Upper lobe of left lung (tissue), 4 donors: ENCODE measurements at regions not wholly inside any gene's neighbourhood (a gene's known extent, or its start where the extent isn't known, plus 50 kb on each side); places are given as distances from the start of the nearest gene placed in this dataset.

Experiments
- POLR2AphosphoS5 ChIP-seq, 2 donors: sonication (generic); formaldehyde crosslinking; IDR thresholded peaks; one replicate each; pipeline ENCODE4 v1.5.1; 2017; ENCODE audit warnings: antibody characterized with exemption in 2 of 2
- TF ChIP-seq, protein P1 (sequence below), 6 experiments: fragments of 450-650 bp in 4 of 6; fragments of 200-600 bp in 2 of 6; sonication (generic) in 2 of 6; IDR thresholded peaks; one replicate each; pipeline ENCODE4 v1.5.1; 2016 to 2019; ENCODE audit warnings: antibody characterized with exemption in 6 of 6

DNA sequence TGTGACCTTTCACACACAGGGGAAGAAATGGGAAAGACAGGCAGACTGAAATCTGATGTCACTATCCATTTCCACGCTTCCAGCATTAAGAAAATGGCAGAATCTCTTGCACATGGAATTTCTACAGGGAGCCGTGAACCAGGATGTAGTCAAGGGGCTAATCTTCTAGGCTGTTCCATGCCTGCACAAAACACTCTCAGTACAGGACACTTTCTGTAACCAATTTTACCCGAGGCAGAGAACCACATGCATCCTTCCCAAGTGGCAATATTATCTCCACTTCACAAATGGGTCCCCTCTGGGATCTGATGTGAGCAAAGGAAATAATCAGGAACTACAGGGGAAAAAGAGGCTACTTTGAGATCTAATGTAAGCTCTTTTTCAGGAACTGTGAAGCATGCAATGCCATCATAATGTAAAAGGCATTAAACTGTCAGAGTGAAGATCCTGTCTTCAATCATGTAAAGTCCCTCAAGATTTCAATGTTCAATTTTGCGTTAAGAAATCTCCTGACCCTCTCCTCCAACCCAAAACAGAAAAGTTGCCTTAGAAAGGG, 236.9 kb downstream of the RBM43 start:
- TF ChIP-seq, protein P1, sequence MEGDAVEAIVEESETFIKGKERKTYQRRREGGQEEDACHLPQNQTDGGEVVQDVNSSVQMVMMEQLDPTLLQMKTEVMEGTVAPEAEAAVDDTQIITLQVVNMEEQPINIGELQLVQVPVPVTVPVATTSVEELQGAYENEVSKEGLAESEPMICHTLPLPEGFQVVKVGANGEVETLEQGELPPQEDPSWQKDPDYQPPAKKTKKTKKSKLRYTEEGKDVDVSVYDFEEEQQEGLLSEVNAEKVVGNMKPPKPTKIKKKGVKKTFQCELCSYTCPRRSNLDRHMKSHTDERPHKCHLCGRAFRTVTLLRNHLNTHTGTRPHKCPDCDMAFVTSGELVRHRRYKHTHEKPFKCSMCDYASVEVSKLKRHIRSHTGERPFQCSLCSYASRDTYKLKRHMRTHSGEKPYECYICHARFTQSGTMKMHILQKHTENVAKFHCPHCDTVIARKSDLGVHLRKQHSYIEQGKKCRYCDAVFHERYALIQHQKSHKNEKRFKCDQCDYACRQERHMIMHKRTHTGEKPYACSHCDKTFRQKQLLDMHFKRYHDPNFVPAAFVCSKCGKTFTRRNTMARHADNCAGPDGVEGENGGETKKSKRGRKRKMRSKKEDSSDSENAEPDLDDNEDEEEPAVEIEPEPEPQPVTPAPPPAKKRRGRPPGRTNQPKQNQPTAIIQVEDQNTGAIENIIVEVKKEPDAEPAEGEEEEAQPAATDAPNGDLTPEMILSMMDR (IDR thresholded peaks at IDR 0.05), result no peak
- TF ChIP-seq POLR2AphosphoS5 (IDR thresholded peaks at IDR 0.05), result no peak
